Endothelial cell of umbilical vein (primary cell): ENCODE measurements at regions not wholly inside any gene's neighbourhood (a gene's known extent, or its start where the extent isn't known, plus 50 kb on each side); places are given as distances from the start of the nearest gene placed in this dataset.

ENCODE experiments used
- BruUV-seq: library from RNA; stranded (reverse); fragments of 400-500 nt; replicated peaks from 2 replicates; lab custom pipeline; 2021; lab: Mats Ljungman, UMichigan
- CTCF ChIA-PET: fragments of 300-600, 350-600 bp; sonication (Branson Sonifier 250); formaldehyde crosslinking; loops from one replicate; lab custom pipeline; 2021; ENCODE audit warnings: antibody characterized with exemption, inconsistent platforms; lab: Charles Lee
- POLR2A ChIA-PET: fragments of 300-600, 350-600 bp; sonication (Branson Sonifier 250); formaldehyde crosslinking; loops from one replicate; lab custom pipeline; 2021; ENCODE audit warnings: antibody characterized with exemption, inconsistent platforms; lab: Charles Lee
- DNase-seq: peaks from one replicate; pipeline ENCODE4 v3.0.0-alpha.2; 2011; ENCODE audit warnings: low read depth, low spot score
- FAIRE-seq: peaks from 2 replicates; lab custom pipeline; 2011; peaks lifted over from hg19 to GRCh38; lab: Jason Lieb, UNC
- H2AFZ ChIP-seq: 2 replicates; pipeline ENCODE4 v1.6.0; 2012; ENCODE audit warnings: low read depth, low read length, control low read depth, inconsistent platforms
- H3K27ac ChIP-seq: 2 replicates; pipeline ENCODE4 v1.5.1; 2011; ENCODE audit warnings: low read depth, mild to moderate bottlenecking, control low read depth, low read length, moderate library complexity; ENCODE audit not compliant: insufficient read depth
- H3K27me3 ChIP-seq, 2 experiments: 2 replicates each; pipeline versions ENCODE4 v1.6.0 to v1.6.1; 2011; ENCODE audit warnings: low read length in 2 of 2, mixed read lengths in 1 of 2; ENCODE audit not compliant: control insufficient read depth in 2 of 2, insufficient read depth in 2 of 2
- H3K36me3 ChIP-seq, 2 experiments: 2 replicates in 1 of 2; 3 replicates in 1 of 2; pipeline ENCODE4 v1.5.1; 2011; ENCODE audit warnings: low read length in 2 of 2, mild to moderate bottlenecking in 1 of 2, moderate library complexity in 1 of 2; ENCODE audit not compliant: control insufficient read depth in 2 of 2, insufficient read depth in 2 of 2; ENCODE audit errors: extremely low read depth in 1 of 2
- H3K4me1 ChIP-seq: 3 replicates; pipeline ENCODE4 v1.5.1; 2011; ENCODE audit warnings: mild to moderate bottlenecking, low read length; ENCODE audit not compliant: control insufficient read depth, insufficient read depth; ENCODE audit errors: extremely low read depth
- H3K4me2 ChIP-seq: 2 replicates; pipeline ENCODE4 v1.6.1; 2011; ENCODE audit warnings: low read length, control low read depth, mixed read lengths; ENCODE audit not compliant: insufficient read depth
- H3K4me3 ChIP-seq, 3 experiments: fragments of 200-600 bp in 1 of 3; sonication (generic), shearing (Covaris generic) in 1 of 3; replicated peaks in 1 of 3; 2 replicates each; pipeline ENCODE4 v1.5.1; 2011 to 2016; ENCODE audit warnings: control low read depth in 3 of 3, low read length in 3 of 3, mild to moderate bottlenecking in 2 of 3, inconsistent platforms in 1 of 3, low read depth in 1 of 3, moderate library complexity in 1 of 3; ENCODE audit not compliant: insufficient read depth in 1 of 3
- H3K79me2 ChIP-seq: 2 replicates; pipeline ENCODE4 v1.6.0; 2012; ENCODE audit warnings: low read length, inconsistent platforms; ENCODE audit not compliant: control insufficient read depth, insufficient read depth
- H3K9ac ChIP-seq: replicated peaks from 2 replicates; pipeline ENCODE3; 2011; ENCODE audit warnings: low read length, control low read depth; ENCODE audit not compliant: insufficient read depth; ENCODE audit errors: extremely low read depth
- H3K9me1 ChIP-seq: replicated peaks from 3 replicates; pipeline ENCODE4 v1.6.0; 2011; ENCODE audit warnings: mild to moderate bottlenecking, low read length; ENCODE audit not compliant: control insufficient read depth, insufficient read depth; ENCODE audit errors: extremely low read depth
- H3K9me3 ChIP-seq: replicated peaks from 2 replicates; pipeline ENCODE4 v1.5.1; 2012; ENCODE audit warnings: low read length, inconsistent platforms; ENCODE audit not compliant: control insufficient read depth, insufficient read depth
- H4K20me1 ChIP-seq: replicated peaks from 2 replicates; pipeline ENCODE3; 2011; ENCODE audit warnings: mild to moderate bottlenecking, low read length; ENCODE audit not compliant: control insufficient read depth, insufficient read depth; ENCODE audit errors: extremely low read depth
- EZH2 ChIP-seq: IDR thresholded peaks from 2 replicates; pipeline ENCODE4 v1.6.1; 2012; ENCODE audit warnings: borderline replicate concordance, low read depth, mild to moderate bottlenecking, moderate library complexity, low read length, inconsistent platforms; ENCODE audit not compliant: severe bottlenecking
- FOS ChIP-seq: IDR thresholded peaks from 2 replicates; pipeline ENCODE4 v1.6.1; 2011; ENCODE audit warnings: mild to moderate bottlenecking, low read length, moderate library complexity, borderline replicate concordance; ENCODE audit not compliant: insufficient read depth
- GATA2 ChIP-seq: IDR thresholded peaks from 2 replicates; pipeline ENCODE4 v1.7.0; 2011; ENCODE audit warnings: low read depth, mild to moderate bottlenecking, moderate library complexity, mixed read lengths, low read length; ENCODE audit not compliant: insufficient read length, insufficient read depth
- JUN ChIP-seq: IDR thresholded peaks from 2 replicates; pipeline ENCODE4 v1.6.1; 2011; ENCODE audit warnings: borderline replicate concordance, low read depth; ENCODE audit not compliant: insufficient read length, insufficient read depth
- MYC ChIP-seq: IDR thresholded peaks from one replicate; pipeline ENCODE4 v1.6.1; 2011; ENCODE audit warnings: mild to moderate bottlenecking, low read depth, low read length
- POLR2A ChIP-seq: IDR thresholded peaks from 2 replicates; pipeline ENCODE4 v1.6.1; 2012; ENCODE audit warnings: low read depth, mild to moderate bottlenecking, control low read depth, low read length
- POLR2AphosphoS5 ChIP-seq: IDR thresholded peaks from 2 replicates; pipeline ENCODE4 v1.6.1; 2012; ENCODE audit warnings: low read depth, mild to moderate bottlenecking, control low read depth, low read length, moderate library complexity; ENCODE audit not compliant: insufficient read depth
- dilution Hi-C: fragments of 300-500 bp; cut with MboI; formaldehyde crosslinking; loops from one replicate; pipeline ENCODE4 v1.15.0; 2019; ENCODE audit warnings: low sequenced_read_pairs; ENCODE audit not compliant: extremely low pct_ligation_motif_present
- intact Hi-C: fragments of 100-400 bp; cut with micrococcal nuclease; formaldehyde crosslinking; loops from one replicate; pipeline ENCODE4 v1.10.0; 2022
- TF ChIP-seq, protein P1 (sequence below): IDR thresholded peaks from 2 replicates; pipeline ENCODE4 v1.6.1; 2011; ENCODE audit not compliant: insufficient read depth, insufficient read length
- TF ChIP-seq, protein P2 (sequence below), 2 donors: IDR thresholded peaks; 1 replicate in 1 of 2; 2 replicates in 1 of 2; pipeline ENCODE4 v1.5.1; 2011; ENCODE audit warnings: low read length in 2 of 2, mild to moderate bottlenecking in 2 of 2, moderate library complexity in 2 of 2, control low read depth in 1 of 2, inconsistent platforms in 1 of 2, low read depth in 1 of 2; ENCODE audit not compliant: insufficient read depth in 1 of 2; ENCODE audit errors: extremely low read depth in 1 of 2

DNA sequence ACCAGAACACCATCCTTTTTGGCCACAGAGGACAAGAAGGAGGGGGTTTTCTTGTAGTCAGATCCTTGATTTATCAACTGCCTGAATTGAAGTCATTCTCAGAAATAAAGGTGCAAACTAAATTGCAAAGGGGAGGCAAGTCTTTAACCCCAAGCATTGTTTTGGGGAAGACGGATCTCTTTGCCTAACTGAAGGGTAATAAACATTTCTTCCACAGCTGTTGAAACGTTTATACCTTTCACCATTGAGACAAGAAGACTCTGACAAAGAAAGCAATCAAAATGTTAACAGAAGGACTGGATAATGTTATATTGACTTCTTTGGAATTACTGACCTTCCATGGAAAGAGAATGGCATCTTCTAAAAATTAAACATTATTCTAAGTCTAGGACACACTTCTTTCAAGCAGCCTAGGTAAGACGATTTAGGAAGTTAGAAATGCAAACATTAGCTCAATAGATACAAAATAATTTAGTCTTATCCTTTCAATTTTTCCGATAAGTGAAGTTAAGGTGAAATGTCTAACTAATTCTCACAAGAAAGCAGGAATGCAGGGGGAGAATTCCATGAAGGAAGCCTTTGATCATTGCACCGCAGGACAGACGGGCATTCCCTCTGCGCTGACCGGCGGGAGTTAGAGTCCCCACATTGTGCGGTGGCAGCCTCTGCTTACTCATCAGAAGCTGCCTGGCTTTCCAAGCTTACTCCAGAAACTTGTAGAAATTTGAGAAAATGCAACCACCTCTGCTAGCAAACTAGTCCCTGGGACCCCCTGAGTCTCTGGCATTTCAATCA is 69.4 kb upstream of the COPS8 start:
- Histone ChIP-seq H3K27me3 (no peaks in the 10 kb centered on the region), H3K9ac (no peak overlapping the region), H3K4me3 (no peak overlapping the region), H4K20me1 (no peaks in the 10 kb centered on the region), H3K36me3 (no peaks in the 10 kb centered on the region), H3K79me2 (no peaks in the 10 kb centered on the region), H3K4me2 (no peak overlapping the region), H3K9me3 (no peaks in the 10 kb centered on the region), H3K27ac (no peak overlapping the region), H2AFZ (no peak overlapping the region), H3K4me1 (peaks cover 20% of the 10 kb centered on the region), H3K9me1 (no peaks in the 10 kb centered on the region)
- no TSS peak for BruUV-seq
- dilution Hi-C loops (no loop called here), intact Hi-C loops (no loop called here)
- ChIA-PET CTCF (interaction anchor here (1.1 kb wide), 1 partner anchor 10 kb away, joined by 3 read pairs; no protein-coding TSS in a partner anchor), POLR2A (no interaction called here)
- FAIRE-seq (no peak), DNase-seq (no peak)
- no peak for TF ChIP-seq JUN
- no peak for TF ChIP-seq GATA2
- TF ChIP-seq, protein P1, sequence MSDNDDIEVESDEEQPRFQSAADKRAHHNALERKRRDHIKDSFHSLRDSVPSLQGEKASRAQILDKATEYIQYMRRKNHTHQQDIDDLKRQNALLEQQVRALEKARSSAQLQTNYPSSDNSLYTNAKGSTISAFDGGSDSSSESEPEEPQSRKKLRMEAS = no peak
- TF ChIP-seq POLR2A = no peak
- TF ChIP-seq FOS = no peak
- TF ChIP-seq MYC = no peak
- TF ChIP-seq, protein P2, sequence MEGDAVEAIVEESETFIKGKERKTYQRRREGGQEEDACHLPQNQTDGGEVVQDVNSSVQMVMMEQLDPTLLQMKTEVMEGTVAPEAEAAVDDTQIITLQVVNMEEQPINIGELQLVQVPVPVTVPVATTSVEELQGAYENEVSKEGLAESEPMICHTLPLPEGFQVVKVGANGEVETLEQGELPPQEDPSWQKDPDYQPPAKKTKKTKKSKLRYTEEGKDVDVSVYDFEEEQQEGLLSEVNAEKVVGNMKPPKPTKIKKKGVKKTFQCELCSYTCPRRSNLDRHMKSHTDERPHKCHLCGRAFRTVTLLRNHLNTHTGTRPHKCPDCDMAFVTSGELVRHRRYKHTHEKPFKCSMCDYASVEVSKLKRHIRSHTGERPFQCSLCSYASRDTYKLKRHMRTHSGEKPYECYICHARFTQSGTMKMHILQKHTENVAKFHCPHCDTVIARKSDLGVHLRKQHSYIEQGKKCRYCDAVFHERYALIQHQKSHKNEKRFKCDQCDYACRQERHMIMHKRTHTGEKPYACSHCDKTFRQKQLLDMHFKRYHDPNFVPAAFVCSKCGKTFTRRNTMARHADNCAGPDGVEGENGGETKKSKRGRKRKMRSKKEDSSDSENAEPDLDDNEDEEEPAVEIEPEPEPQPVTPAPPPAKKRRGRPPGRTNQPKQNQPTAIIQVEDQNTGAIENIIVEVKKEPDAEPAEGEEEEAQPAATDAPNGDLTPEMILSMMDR (IDR thresholded peaks at IDR 0.05; ENCODE audit: extremely low read depth in 1 of 2, insufficient read depth in 1 of 2, low read depth in 1 of 2, low read length in 2 of 2) = no peak
- no peak for TF ChIP-seq EZH2
- TF ChIP-seq POLR2AphosphoS5 = no peak
